ENCODE measurements at regions not wholly inside any gene's neighbourhood (a gene's known extent, or its start where the extent isn't known, plus 50 kb on each side); places are given as distances from the start of the nearest gene placed in this dataset.

DNA sequence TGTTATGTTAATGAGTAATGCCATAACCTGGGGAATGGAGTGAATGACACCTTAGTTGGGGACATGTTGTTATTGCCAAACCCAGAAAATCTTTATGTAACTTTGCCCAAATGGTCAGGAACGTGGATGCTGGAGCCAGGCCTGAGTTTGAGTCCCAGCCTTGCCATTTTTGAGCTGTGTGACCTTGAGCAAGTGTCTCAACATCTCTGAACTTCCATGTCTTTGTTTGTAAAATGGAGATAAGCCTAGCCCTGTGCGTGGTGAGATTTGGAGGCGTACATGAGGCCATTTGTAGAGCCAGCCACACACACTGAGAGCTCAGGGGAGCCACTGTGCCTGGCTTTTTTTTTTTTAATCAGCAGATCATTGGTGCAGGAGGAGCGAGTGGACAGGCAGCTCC, 247.3 kb downstream of the FOXL1 start:
- no peak for DNase-seq
- Histone ChIP-seq H3K27me3 (no peaks in the 10 kb centered on the region), H3K27ac (no peak overlapping the region), H3K4me3 (no peak overlapping the region), H3K9me3 (no peaks in the 10 kb centered on the region), H3K36me3 (ENCODE audit: low read depth, missing control alignments) (no peaks in the 10 kb centered on the region), H3K4me1 (no peaks in the 10 kb centered on the region)
- TF ChIP-seq POLR2A (IDR thresholded peaks at IDR 0.05): no peak
- TF ChIP-seq, protein P1, sequence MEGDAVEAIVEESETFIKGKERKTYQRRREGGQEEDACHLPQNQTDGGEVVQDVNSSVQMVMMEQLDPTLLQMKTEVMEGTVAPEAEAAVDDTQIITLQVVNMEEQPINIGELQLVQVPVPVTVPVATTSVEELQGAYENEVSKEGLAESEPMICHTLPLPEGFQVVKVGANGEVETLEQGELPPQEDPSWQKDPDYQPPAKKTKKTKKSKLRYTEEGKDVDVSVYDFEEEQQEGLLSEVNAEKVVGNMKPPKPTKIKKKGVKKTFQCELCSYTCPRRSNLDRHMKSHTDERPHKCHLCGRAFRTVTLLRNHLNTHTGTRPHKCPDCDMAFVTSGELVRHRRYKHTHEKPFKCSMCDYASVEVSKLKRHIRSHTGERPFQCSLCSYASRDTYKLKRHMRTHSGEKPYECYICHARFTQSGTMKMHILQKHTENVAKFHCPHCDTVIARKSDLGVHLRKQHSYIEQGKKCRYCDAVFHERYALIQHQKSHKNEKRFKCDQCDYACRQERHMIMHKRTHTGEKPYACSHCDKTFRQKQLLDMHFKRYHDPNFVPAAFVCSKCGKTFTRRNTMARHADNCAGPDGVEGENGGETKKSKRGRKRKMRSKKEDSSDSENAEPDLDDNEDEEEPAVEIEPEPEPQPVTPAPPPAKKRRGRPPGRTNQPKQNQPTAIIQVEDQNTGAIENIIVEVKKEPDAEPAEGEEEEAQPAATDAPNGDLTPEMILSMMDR (IDR thresholded peaks at IDR 0.05): no peak
- intact Hi-C loops (cut with DNase I; ENCODE audit: low total_unique reads): no loop called here
- 76 to 90% methylated on average over 4 of the region's 4 CpGs for WGBS, 2 donors

GRCh38 chr16:86826941-86827340, 248.6 kb downstream of the FOXL1 start:
- H3K4me1 ChIP-seq: no peaks in the 10 kb centered on the region
- no peak overlapping the region for H3K27ac ChIP-seq
- DNase-seq: no peak
- H3K27me3 ChIP-seq: no peaks in the 10 kb centered on the region
- H3K36me3 ChIP-seq (ENCODE audit: low read depth, missing control alignments): no peaks in the 10 kb centered on the region
- no peaks in the 10 kb centered on the region for H3K9me3 ChIP-seq
- 69 to 76% methylated on average over 8 to 14 of the region's 14 CpGs for WGBS, 2 donors
- TF ChIP-seq, protein P1 (IDR thresholded peaks at IDR 0.05): no peak
- TF ChIP-seq POLR2A (IDR thresholded peaks at IDR 0.05): no peak
- H3K4me3 ChIP-seq: no peak overlapping the region
- intact Hi-C loops (cut with DNase I; ENCODE audit: low total_unique reads): no loop called here

- Histone ChIP-seq H3K4me3 (no peak overlapping the region), H3K4me1 (no peaks in the 10 kb centered on the region), H3K27me3 (no peaks in the 10 kb centered on the region), H3K36me3 (ENCODE audit: low read depth, missing control alignments) (no peaks in the 10 kb centered on the region), H3K9me3 (no peaks in the 10 kb centered on the region), H3K27ac (no peak overlapping the region)
- TF ChIP-seq, protein P1 (IDR thresholded peaks at IDR 0.05): no peak
- intact Hi-C loops (cut with DNase I; ENCODE audit: low total_unique reads): no loop called here
- no peak for DNase-seq
- 50 to 69% methylated on average over 12 of the region's 12 CpGs for WGBS, 2 donors
Measured at GRCh38 chr16:86827521-86827920, 249.2 kb downstream of the FOXL1 start.

- no peak for DNase-seq
- H3K27ac ChIP-seq: no peak overlapping the region
- 70 to 73% methylated on average over 6 of the region's 6 CpGs for WGBS, 2 donors
Measured at GRCh38 chr16:86828202-86828601, 249.9 kb downstream of the FOXL1 start.

GRCh38 chr16:86828653-86829052, 250.3 kb downstream of the FOXL1 start:
- no peaks in the 10 kb centered on the region for H3K27me3 ChIP-seq
- intact Hi-C loops (cut with DNase I; ENCODE audit: low total_unique reads): no loop called here
- WGBS, 2 donors: 68 to 69% methylated on average over 11 of the region's 11 CpGs

More at GRCh38 chr16:86828202-86828601, 249.9 kb downstream of the FOXL1 start:
- no peaks in the 10 kb centered on the region for H3K9me3 ChIP-seq
- intact Hi-C loops (cut with DNase I; ENCODE audit: low total_unique reads): no loop called here
- H3K4me3 ChIP-seq: no peak overlapping the region
- H3K27me3 ChIP-seq: no peaks in the 10 kb centered on the region
- TF ChIP-seq POLR2A (IDR thresholded peaks at IDR 0.05): no peak
- TF ChIP-seq, protein P1 (IDR thresholded peaks at IDR 0.05): no peak
- no peaks in the 10 kb centered on the region for H3K4me1 ChIP-seq
- H3K36me3 ChIP-seq (ENCODE audit: low read depth, missing control alignments): no peaks in the 10 kb centered on the region

More at GRCh38 chr16:86828653-86829052, 250.3 kb downstream of the FOXL1 start:
- H3K9me3 ChIP-seq: no peaks in the 10 kb centered on the region
- H3K27ac ChIP-seq: no peak overlapping the region
- DNase-seq: no peak
- TF ChIP-seq, protein P1 (IDR thresholded peaks at IDR 0.05): no peak
- no peak for TF ChIP-seq POLR2A (IDR thresholded peaks at IDR 0.05)
- no peak overlapping the region for H3K4me3 ChIP-seq
- no peaks in the 10 kb centered on the region for H3K4me1 ChIP-seq
- no peaks in the 10 kb centered on the region for H3K36me3 ChIP-seq (ENCODE audit: low read depth, missing control alignments)
